ENCODE measurements at regions not wholly inside any gene's neighbourhood (a gene's known extent, or its start where the extent isn't known, plus 50 kb on each side); places are given as distances from the start of the nearest gene placed in this dataset.

DNA sequence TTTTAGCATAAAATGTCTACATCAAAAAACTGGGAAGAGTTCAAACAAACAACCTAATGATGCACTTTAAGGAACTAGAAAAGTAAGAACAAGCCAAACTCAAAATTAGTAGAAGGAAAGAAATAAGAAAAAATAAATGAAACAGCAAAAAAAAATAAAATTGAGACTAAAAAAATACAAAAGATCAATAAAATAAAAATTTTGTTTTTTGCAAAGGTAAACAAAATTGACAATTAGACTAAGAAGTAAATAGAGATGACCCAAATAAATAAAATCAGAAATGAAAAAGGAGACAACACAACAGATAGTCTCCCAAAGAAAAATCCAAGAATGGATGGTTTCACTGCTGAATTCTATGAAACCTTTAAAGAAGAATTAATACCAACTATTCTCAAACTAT lies 89.6 kb upstream of the MME start:
- H3K27me3 Mint-ChIP-seq: no peaks in the 10 kb centered on the region
- H3K4me3 Mint-ChIP-seq: no peak overlapping the region
- no peak for ATAC-seq
- H3K4me1 Mint-ChIP-seq: no peaks in the 10 kb centered on the region
- H3K36me3 Mint-ChIP-seq: no peaks in the 10 kb centered on the region
- no peak overlapping the region for H3K27ac Mint-ChIP-seq
- H3K9me3 Mint-ChIP-seq: peaks cover 3% of the 10 kb centered on the region

DNA sequence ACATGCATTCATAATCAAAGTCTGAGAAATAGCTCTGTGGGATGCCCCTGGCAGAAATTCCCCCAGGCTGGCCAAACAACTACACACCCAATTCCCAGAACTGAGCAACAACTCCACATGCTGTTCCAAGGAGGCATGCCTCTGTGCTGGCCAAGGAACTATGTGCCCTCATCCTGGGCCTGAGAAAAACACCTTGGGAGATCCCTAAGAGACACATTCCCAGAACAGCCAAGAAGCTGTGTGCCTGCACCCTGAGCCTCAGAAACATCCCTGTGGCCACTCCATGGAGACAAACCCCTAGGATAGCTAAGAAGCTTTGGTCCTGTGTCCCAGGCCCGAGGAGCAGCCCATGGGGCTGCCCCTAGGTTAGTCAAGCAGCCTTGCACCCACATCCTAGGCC lies 92.3 kb upstream of the MME start:
- Mint-ChIP-seq H3K36me3 (no peaks in the 10 kb centered on the region), H3K4me3 (no peak overlapping the region), H3K27ac (no peak overlapping the region), H3K27me3 (no peaks in the 10 kb centered on the region), H3K4me1 (no peaks in the 10 kb centered on the region), H3K9me3 (peaks cover 3% of the 10 kb centered on the region)
- no peak for ATAC-seq

DNA sequence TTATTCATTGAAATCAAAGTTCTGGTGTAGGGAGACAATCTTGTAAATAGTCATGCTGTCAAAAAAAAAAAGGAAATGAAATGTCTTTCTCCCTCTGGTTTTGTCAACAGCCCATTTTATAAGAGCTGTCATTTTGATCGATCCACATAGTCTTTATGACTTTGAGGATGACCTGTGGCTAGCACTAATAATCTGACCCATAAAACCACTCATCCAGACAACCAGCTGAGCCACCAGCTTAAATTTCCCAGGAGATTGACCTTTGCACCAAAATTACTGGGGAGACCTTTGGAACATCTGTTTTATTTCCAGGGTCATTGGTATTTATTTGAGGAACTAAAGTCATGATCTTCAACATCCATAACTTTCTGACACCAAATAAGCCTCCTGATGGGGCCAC lies 98.5 kb upstream of the MME start:
- H3K27me3 Mint-ChIP-seq: no peaks in the 10 kb centered on the region
- H3K4me1 Mint-ChIP-seq: no peaks in the 10 kb centered on the region
- H3K9me3 Mint-ChIP-seq: no peaks in the 10 kb centered on the region
- H3K27ac Mint-ChIP-seq: no peak overlapping the region
- ATAC-seq: no peak
- no peak overlapping the region for H3K4me3 Mint-ChIP-seq
- H3K36me3 Mint-ChIP-seq: no peaks in the 10 kb centered on the region

- Mint-ChIP-seq H3K4me3 (no peak overlapping the region), H3K9me3 (no peaks in the 10 kb centered on the region), H3K36me3 (no peaks in the 10 kb centered on the region), H3K27me3 (no peaks in the 10 kb centered on the region), H3K4me1 (no peaks in the 10 kb centered on the region), H3K27ac (no peak overlapping the region)
- ATAC-seq: no peak
Observed at GRCh38 chr3:154981201-154981600, 98.9 kb upstream of the MME start.

DNA sequence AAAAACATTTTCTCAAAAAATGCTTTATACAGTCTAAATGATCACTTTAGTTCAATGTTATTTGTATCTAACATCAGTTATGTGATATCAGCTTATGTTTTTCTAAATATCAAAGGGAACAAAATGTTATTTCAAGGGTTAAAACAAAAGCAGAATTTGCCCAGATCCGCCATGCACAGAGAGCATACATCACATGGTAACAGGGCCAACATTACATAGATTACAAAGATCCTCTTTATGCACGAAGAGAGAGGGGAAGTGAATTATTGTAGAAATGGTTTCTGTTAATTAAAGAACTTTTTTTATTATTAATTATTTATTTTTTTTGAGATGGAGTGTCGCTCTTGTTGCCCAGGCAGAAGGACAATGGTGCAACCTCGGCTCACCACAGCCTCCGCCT lies 100.8 kb upstream of the MME start:
- H3K4me1 Mint-ChIP-seq: no peaks in the 10 kb centered on the region
- H3K4me3 Mint-ChIP-seq: no peak overlapping the region

DNA sequence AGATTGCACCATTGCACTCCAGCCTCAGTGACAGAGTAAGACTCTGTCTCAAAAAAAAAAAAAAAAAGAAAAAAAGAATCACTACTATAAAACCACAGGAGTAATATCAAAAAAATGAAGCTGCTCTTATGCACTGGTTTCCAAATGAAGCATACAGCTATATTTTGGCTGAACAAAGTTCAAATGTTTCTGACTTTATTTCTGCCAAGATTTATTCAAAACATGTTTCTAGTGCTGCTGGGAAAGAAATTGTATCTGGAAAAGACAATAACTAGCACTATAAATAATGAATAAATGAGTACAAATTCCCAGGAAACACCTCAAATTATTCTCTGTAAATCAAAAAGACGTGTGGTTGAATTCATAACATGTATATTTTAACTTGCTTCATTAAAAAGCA lies 102.5 kb upstream of the MME start:
- no peak for ATAC-seq
- H3K27me3 Mint-ChIP-seq: no peaks in the 10 kb centered on the region
- no peaks in the 10 kb centered on the region for H3K4me1 Mint-ChIP-seq
- no peaks in the 10 kb centered on the region for H3K9me3 Mint-ChIP-seq
- H3K27ac Mint-ChIP-seq: no peak overlapping the region
- H3K4me3 Mint-ChIP-seq: no peak overlapping the region
- no peaks in the 10 kb centered on the region for H3K36me3 Mint-ChIP-seq

More for the DNA sequence above, 100.8 kb upstream of the MME start:
- H3K9me3 Mint-ChIP-seq: no peaks in the 10 kb centered on the region
- H3K36me3 Mint-ChIP-seq: no peaks in the 10 kb centered on the region
- no peaks in the 10 kb centered on the region for H3K27me3 Mint-ChIP-seq
- no peak overlapping the region for H3K27ac Mint-ChIP-seq
- no peak for ATAC-seq

DNA sequence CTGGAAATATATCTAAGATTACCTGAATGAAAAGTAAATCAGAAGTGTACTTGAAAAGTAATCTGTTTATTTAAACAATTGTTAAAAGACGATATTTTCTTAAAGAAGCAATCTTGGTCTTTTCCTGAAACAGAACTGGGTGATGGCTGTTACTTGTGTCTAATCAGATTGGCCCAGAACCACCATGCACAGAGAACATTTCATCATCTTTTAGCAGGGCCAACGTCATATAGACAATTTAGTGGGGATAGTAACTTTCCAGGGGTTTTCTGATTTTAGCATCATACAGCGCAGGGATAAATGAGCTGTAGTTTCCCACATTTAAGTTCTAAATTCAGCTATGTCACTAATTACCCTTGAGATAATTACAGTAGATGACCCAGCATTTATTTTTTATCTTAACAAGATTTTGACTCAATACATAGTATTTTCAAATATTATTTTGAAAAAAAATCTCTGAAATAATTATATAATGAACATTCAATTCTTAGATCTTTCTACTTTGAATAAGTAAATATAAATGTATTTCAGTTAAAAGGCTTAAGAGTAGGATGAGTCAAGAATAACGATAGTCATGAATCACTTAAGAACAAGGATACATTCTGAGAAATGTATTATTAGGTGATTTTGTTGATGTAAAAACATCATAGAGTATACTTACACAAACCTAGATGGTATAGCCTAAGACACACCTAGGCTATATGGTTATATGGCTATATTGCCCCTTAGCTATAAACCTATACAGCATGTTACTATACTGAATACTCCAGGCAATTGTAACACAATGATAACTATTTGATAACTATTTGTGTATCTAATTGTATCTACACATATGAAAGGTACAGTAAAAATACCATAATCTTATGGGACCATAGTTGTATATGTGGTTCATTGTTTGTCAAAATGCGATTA lies 103.8 kb upstream of the MME start:
- no peak for ATAC-seq
- Mint-ChIP-seq H3K27ac (no peak overlapping the region), H3K9me3 (no peaks in the 10 kb centered on the region), H3K27me3 (no peaks in the 10 kb centered on the region), H3K4me3 (no peak overlapping the region), H3K36me3 (no peaks in the 10 kb centered on the region), H3K4me1 (no peaks in the 10 kb centered on the region)

DNA sequence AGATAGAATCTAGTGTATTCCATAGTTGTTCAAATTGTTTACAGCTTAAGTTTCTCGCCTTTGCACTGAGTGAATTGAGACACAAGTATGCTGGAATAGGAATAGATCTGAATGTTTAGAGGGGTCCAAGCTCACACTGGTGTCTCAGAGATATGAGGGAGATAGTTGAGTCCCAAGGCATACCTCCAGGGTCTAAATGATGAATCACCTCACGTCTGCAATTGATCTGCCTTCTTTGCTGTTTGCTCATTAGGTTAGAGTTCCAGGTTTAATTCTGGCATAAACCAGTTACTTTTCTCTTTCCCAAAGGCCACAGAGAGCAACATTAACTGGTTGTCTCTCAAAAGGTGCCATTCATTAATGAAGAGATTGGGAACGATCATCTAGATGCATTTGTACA lies 106.3 kb upstream of the MME start:
- H3K4me3 Mint-ChIP-seq: no peak overlapping the region
- H3K27ac Mint-ChIP-seq: no peak overlapping the region
- ATAC-seq: no peak

GRCh38 chr3:154972951-154973350 lies 107.2 kb upstream of the MME start:
- no peak for ATAC-seq
- no peaks in the 10 kb centered on the region for H3K36me3 Mint-ChIP-seq
- H3K27ac Mint-ChIP-seq: no peak overlapping the region
- no peak overlapping the region for H3K4me3 Mint-ChIP-seq
- no peaks in the 10 kb centered on the region for H3K9me3 Mint-ChIP-seq
- H3K27me3 Mint-ChIP-seq: no peaks in the 10 kb centered on the region
- no peaks in the 10 kb centered on the region for H3K4me1 Mint-ChIP-seq

More for the DNA sequence above, 106.3 kb upstream of the MME start:
- no peaks in the 10 kb centered on the region for H3K27me3 Mint-ChIP-seq
- no peaks in the 10 kb centered on the region for H3K9me3 Mint-ChIP-seq
- H3K4me1 Mint-ChIP-seq: no peaks in the 10 kb centered on the region
- H3K36me3 Mint-ChIP-seq: no peaks in the 10 kb centered on the region

DNA sequence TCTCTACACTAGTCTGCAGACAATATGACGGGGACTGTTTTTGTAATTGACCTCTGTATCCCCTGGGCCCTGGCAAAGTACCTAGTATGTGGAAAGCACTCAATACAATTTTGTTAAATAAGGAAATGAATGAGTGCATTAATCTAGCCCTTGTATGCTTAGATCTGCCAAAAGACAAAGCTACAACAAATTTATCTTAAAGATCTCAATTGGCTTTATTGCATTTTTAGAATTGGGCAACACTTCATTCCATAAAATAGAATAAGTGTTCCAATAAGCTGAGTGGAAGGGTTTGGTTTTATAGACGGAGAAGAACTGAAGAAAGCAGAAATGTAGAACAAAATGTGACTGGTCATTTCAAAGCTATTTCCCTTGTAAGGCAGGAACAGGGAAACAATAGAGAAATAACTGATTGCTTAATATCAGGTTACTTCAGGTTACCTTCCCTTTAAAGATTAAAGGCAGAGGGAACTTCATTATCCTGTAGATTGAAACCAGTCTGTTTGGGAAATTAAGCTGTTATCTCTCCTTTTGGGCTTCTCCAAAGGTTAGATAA lies 108.3 kb upstream of the MME start:
- Mint-ChIP-seq H3K27ac (no peak overlapping the region), H3K36me3 (no peaks in the 10 kb centered on the region), H3K9me3 (no peaks in the 10 kb centered on the region), H3K4me1 (no peaks in the 10 kb centered on the region), H3K4me3 (no peak overlapping the region), H3K27me3 (no peaks in the 10 kb centered on the region)
- ATAC-seq: no peak

- ATAC-seq: no peak
- no peaks in the 10 kb centered on the region for H3K4me1 Mint-ChIP-seq
Observed at GRCh38 chr3:154971341-154971740, 108.8 kb upstream of the MME start.

DNA sequence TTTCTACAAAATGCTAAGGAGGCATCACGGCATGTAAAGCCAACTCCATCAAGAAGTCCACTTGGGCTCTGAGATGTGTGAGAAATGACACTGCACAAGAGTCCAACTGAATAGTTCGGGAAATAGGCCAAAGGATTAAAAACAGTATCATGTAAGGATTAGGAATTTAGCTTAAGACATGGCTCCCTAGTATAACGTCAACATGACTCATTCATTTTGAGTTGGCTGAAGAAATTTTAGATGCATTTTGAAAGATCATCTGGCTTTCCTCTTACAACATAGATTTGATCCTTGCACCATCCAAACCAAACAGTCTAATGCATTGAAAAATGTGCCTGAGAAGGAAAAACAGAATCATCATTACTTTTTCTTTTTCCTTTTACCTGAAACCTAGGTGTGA lies 109.3 kb upstream of the MME start:
- Mint-ChIP-seq H3K4me1 (no peaks in the 10 kb centered on the region), H3K36me3 (no peaks in the 10 kb centered on the region)

More at GRCh38 chr3:154971341-154971740, 108.8 kb upstream of the MME start:
- no peaks in the 10 kb centered on the region for H3K9me3 Mint-ChIP-seq
- H3K27me3 Mint-ChIP-seq: no peaks in the 10 kb centered on the region
- no peaks in the 10 kb centered on the region for H3K36me3 Mint-ChIP-seq
- no peak overlapping the region for H3K27ac Mint-ChIP-seq
- H3K4me3 Mint-ChIP-seq: no peak overlapping the region

GRCh38 chr3:154969366-154969765 lies 110.8 kb upstream of the MME start:
- ATAC-seq: no peak
- Mint-ChIP-seq H3K27me3 (no peaks in the 10 kb centered on the region), H3K27ac (no peak overlapping the region), H3K4me3 (no peak overlapping the region), H3K9me3 (no peaks in the 10 kb centered on the region), H3K36me3 (no peaks in the 10 kb centered on the region), H3K4me1 (no peaks in the 10 kb centered on the region)

More for the DNA sequence above, 109.3 kb upstream of the MME start:
- H3K27ac Mint-ChIP-seq: no peak overlapping the region
- no peak overlapping the region for H3K4me3 Mint-ChIP-seq
- no peaks in the 10 kb centered on the region for H3K27me3 Mint-ChIP-seq
- H3K9me3 Mint-ChIP-seq: no peaks in the 10 kb centered on the region
- no peak for ATAC-seq

DNA sequence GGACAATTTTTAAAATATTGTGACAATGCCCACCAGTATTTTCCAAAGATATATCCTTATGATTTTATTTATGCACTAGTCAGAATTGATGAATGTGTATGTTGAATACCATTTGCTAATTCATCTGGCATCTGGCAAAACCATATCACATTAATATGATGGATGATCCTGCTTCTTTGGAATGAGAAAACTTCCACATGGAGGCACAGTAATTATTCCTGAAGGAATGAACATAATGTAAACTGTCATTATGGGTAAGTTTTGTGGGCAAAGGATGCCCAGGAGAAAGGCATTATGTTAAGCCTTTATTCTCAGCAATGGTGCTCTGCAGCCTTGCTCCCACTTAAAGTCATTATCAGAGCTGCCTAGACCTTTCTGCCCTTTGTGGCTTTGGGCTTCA lies 113.0 kb upstream of the MME start:
- no peaks in the 10 kb centered on the region for H3K27me3 Mint-ChIP-seq
- ATAC-seq: no peak
- no peak overlapping the region for H3K4me3 Mint-ChIP-seq
- H3K36me3 Mint-ChIP-seq: no peaks in the 10 kb centered on the region
- H3K9me3 Mint-ChIP-seq: no peaks in the 10 kb centered on the region
- no peak overlapping the region for H3K27ac Mint-ChIP-seq
- no peaks in the 10 kb centered on the region for H3K4me1 Mint-ChIP-seq

- Mint-ChIP-seq H3K27me3 (no peaks in the 10 kb centered on the region), H3K4me3 (no peak overlapping the region), H3K4me1 (no peaks in the 10 kb centered on the region), H3K27ac (no peak overlapping the region), H3K9me3 (peaks cover 3% of the 10 kb centered on the region), H3K36me3 (no peaks in the 10 kb centered on the region)
- ATAC-seq: no peak
Observed at GRCh38 chr3:154956815-154957214, 123.3 kb upstream of the MME start.

DNA sequence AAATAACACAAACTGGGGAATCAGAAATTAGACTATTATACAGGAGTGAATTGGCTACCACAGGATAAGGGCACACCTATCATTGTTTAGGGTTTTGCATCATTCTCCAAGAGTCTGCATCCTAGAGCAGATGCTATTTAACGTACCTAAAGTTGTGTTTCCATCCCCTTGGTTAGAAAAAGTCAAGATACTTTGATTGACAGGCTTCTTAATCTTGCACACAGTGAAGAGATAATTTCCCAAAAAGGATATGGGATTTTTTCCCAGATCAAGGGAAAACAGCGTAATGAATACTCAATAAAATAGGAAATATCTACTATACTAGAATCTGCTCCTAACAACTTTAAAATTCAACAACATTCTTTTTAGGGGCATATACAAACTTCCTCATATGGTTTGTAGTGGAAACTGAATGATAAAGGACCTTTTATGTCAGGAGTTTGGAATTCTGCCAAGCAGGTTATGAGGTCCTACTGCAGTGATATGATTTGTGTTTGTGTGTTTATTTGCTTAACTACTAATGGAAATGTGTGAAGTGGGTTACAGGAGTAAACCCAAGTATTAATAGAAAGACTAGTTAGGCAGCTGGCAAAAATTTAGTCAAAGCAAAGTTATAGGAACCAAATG lies 124.1 kb upstream of the MME start:
- Mint-ChIP-seq H3K27me3 (no peaks in the 10 kb centered on the region), H3K9me3 (peaks cover 6% of the 10 kb centered on the region), H3K27ac (no peak overlapping the region)

More for the DNA sequence above, 124.1 kb upstream of the MME start:
- no peak overlapping the region for H3K4me3 Mint-ChIP-seq
- H3K36me3 Mint-ChIP-seq: no peaks in the 10 kb centered on the region
- no peak for ATAC-seq
- H3K4me1 Mint-ChIP-seq: no peaks in the 10 kb centered on the region

All from stimulated activated memory B cell treated with anti-CD40 and anti-IgM and Interleukin-4, amounts not matched to agents 10 μg/mL and 1 μg/mL and 100 μg/mL, for 72 hours (primary cell).